ENCODE measurements at regions not wholly inside any gene's neighbourhood (a gene's known extent, or its start where the extent isn't known, plus 50 kb on each side); places are given as distances from the start of the nearest gene placed in this dataset.
A peak's percentile ranks its signal among the peaks of the same experiment; 100 is the strongest.

DNA sequence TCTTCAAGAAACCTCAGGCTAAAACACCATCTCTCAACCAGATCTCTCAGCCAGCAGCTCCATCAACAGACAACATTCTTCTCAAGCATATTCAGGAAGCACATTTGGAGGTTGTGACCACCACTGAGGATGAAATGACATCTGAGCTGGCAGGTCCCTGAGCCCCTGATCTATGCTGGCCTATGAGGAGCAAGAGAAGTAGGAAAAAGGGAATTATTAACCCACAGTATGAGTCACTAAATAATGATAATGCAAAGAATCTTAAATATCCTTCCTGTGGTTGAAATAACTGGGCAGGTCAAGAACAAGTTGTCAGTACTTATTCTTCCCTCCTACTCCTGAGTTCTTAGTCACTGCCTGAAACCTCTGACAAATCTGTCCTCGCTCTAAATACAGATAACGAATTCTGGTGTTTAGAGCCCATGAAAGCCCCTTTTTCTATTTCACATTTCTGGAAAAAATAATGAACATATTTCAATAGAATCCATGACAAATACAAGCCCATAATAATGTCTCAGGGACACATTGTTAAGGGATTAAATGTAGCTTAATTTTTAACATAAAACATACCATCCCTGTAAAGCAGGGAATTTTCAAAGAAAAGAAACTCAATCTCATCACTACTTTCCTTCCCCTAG lies 225.8 kb upstream of the IRS2 start:
- DNase-seq (ENCODE audit: low spot score) (no peak), ATAC-seq (ENCODE audit: low read depth) (peak; percentile 84)
- H3K4me1 ChIP-seq (ENCODE audit: insufficient read depth, poor library complexity, severe bottlenecking), result peaks cover 63% of the 10 kb centered on the region
- H3K9me3 ChIP-seq (ENCODE audit: severe bottlenecking), result no peaks in the 10 kb centered on the region
- H3K4me3 ChIP-seq (ENCODE audit: severe bottlenecking), result no peak overlapping the region
- no peak for TF ChIP-seq CTCF (IDR thresholded peaks at IDR 0.05; ENCODE audit: poor library complexity, severe bottlenecking)
- no peaks in the 10 kb centered on the region for H3K36me3 ChIP-seq (ENCODE audit: low read depth)
- H3K27me3 ChIP-seq (ENCODE audit: insufficient read depth, poor library complexity, severe bottlenecking), result no peaks in the 10 kb centered on the region
- peak overlapping the region; percentile 99 for H3K27ac ChIP-seq (ENCODE audit: poor library complexity, severe bottlenecking)

- Histone ChIP-seq H3K36me3 (ENCODE audit: low read depth) (no peaks in the 10 kb centered on the region), H3K4me3 (ENCODE audit: severe bottlenecking) (no peak overlapping the region), H3K27ac (ENCODE audit: poor library complexity, severe bottlenecking) (peak overlapping the region; percentile 99), H3K27me3 (ENCODE audit: insufficient read depth, poor library complexity, severe bottlenecking) (no peaks in the 10 kb centered on the region), H3K9me3 (ENCODE audit: severe bottlenecking) (no peaks in the 10 kb centered on the region), H3K4me1 (ENCODE audit: insufficient read depth, poor library complexity, severe bottlenecking) (peaks cover 58% of the 10 kb centered on the region)
- TF ChIP-seq CTCF (IDR thresholded peaks at IDR 0.05; ENCODE audit: poor library complexity, severe bottlenecking), result no peak
- ATAC-seq (ENCODE audit: low read depth) (no peak), DNase-seq (ENCODE audit: low spot score) (no peak)
Measured at GRCh38 chr13:110010404-110011138, 224.2 kb upstream of the IRS2 start.

GRCh38 chr13:110008816-110009215 lies 222.4 kb upstream of the IRS2 start:
- Histone ChIP-seq H3K36me3 (ENCODE audit: low read depth) (no peaks in the 10 kb centered on the region), H3K9me3 (ENCODE audit: severe bottlenecking) (no peaks in the 10 kb centered on the region), H3K4me3 (ENCODE audit: severe bottlenecking) (no peak overlapping the region), H3K27me3 (ENCODE audit: insufficient read depth, poor library complexity, severe bottlenecking) (no peaks in the 10 kb centered on the region), H3K27ac (ENCODE audit: poor library complexity, severe bottlenecking) (no peak overlapping the region), H3K4me1 (ENCODE audit: insufficient read depth, poor library complexity, severe bottlenecking) (peaks cover 42% of the 10 kb centered on the region)
- TF ChIP-seq CTCF (IDR thresholded peaks at IDR 0.05; ENCODE audit: poor library complexity, severe bottlenecking), result no peak
- DNase-seq (ENCODE audit: low spot score), result no peak
- ATAC-seq (ENCODE audit: low read depth), result no peak

- Histone ChIP-seq H3K9me3 (ENCODE audit: severe bottlenecking) (no peaks in the 10 kb centered on the region), H3K4me1 (ENCODE audit: insufficient read depth, poor library complexity, severe bottlenecking) (peaks cover 28% of the 10 kb centered on the region), H3K27ac (ENCODE audit: poor library complexity, severe bottlenecking) (peak overlapping the region; percentile 72), H3K27me3 (ENCODE audit: insufficient read depth, poor library complexity, severe bottlenecking) (no peaks in the 10 kb centered on the region), H3K4me3 (ENCODE audit: severe bottlenecking) (no peak overlapping the region), H3K36me3 (ENCODE audit: low read depth) (no peaks in the 10 kb centered on the region)
- peak; percentile 76 for DNase-seq (ENCODE audit: low spot score)
- no peak for TF ChIP-seq CTCF (IDR thresholded peaks at IDR 0.05; ENCODE audit: poor library complexity, severe bottlenecking)
- peak; percentile 93 for ATAC-seq (ENCODE audit: low read depth)
Measured at GRCh38 chr13:110006304-110006703, 219.9 kb upstream of the IRS2 start.

- Histone ChIP-seq H3K36me3 (ENCODE audit: low read depth) (no peaks in the 10 kb centered on the region), H3K4me1 (ENCODE audit: insufficient read depth, poor library complexity, severe bottlenecking) (peaks cover 29% of the 10 kb centered on the region), H3K27ac (ENCODE audit: poor library complexity, severe bottlenecking) (peak overlapping the region; percentile 72), H3K27me3 (ENCODE audit: insufficient read depth, poor library complexity, severe bottlenecking) (no peaks in the 10 kb centered on the region), H3K9me3 (ENCODE audit: severe bottlenecking) (no peaks in the 10 kb centered on the region), H3K4me3 (ENCODE audit: severe bottlenecking) (no peak overlapping the region)
- no peak for DNase-seq (ENCODE audit: low spot score)
- no peak for ATAC-seq (ENCODE audit: low read depth)
- TF ChIP-seq CTCF (IDR thresholded peaks at IDR 0.05; ENCODE audit: poor library complexity, severe bottlenecking), result no peak
Measured at GRCh38 chr13:110005563-110005962, 219.2 kb upstream of the IRS2 start.

Data from RWPE2 (cell line).